Mucosa of gallbladder (tissue), 1 donor: ENCODE measurements at regions not wholly inside any gene's neighbourhood (a gene's known extent, or its start where the extent isn't known, plus 50 kb on each side); places are given as distances from the start of the nearest gene placed in this dataset.

Source experiments
- DNase-seq: peaks from one replicate; pipeline ENCODE4 v3.0.0-alpha.2; 2020; ENCODE audit warnings: low spot score
- donor health status: DM: no; HTN: no; CAD: no.

GRCh38 chr12:28104903-28105864 lies 85.1 kb upstream of the CCDC91 start:
- no peak for DNase-seq

GRCh38 chr12:28107679-28108078 lies 82.6 kb upstream of the CCDC91 start:
- DNase-seq = no peak

- no peak for DNase-seq
These were observed 81.7 kb upstream of the CCDC91 start for GRCh38 chr12:28108599-28108998.

GRCh38 chr12:28110329-28110728 lies 79.9 kb upstream of the CCDC91 start:
- DNase-seq = no peak

- DNase-seq = no peak
These were observed 75.8 kb upstream of the CCDC91 start for GRCh38 chr12:28114488-28114887.

GRCh38 chr12:28121433-28121832 lies 68.8 kb upstream of the CCDC91 start:
- no peak for DNase-seq

- DNase-seq = no peak
These were observed 68.2 kb upstream of the CCDC91 start for GRCh38 chr12:28121899-28122655.

- no peak for DNase-seq
These were observed 67.5 kb upstream of the CCDC91 start for GRCh38 chr12:28122756-28123155.

GRCh38 chr12:28127455-28127854 lies 62.8 kb upstream of the CCDC91 start:
- no peak for DNase-seq

- DNase-seq = no peak
These were observed 61.2 kb upstream of the CCDC91 start for GRCh38 chr12:28129031-28129430.

- no peak for DNase-seq
These were observed 60.0 kb upstream of the CCDC91 start for GRCh38 chr12:28130234-28130624.

- no peak for DNase-seq
These were observed 59.3 kb upstream of the CCDC91 start for GRCh38 chr12:28130625-28131598.

- no peak for DNase-seq
These were observed 57.9 kb upstream of the CCDC91 start for GRCh38 chr12:28132398-28132797.

- no peak for DNase-seq
These were observed 54.3 kb upstream of the CCDC91 start for GRCh38 chr12:28135801-28136439.

- DNase-seq = no peak
These were observed 52.8 kb upstream of the CCDC91 start for GRCh38 chr12:28137414-28137813.

GRCh38 chr12:28140404-28140803 lies 49.9 kb upstream of the CCDC91 start:
- no peak for DNase-seq
